ENCODE measurements at regions not wholly inside any gene's neighbourhood (a gene's known extent, or its start where the extent isn't known, plus 50 kb on each side); places are given as distances from the start of the nearest gene placed in this dataset.

DNA sequence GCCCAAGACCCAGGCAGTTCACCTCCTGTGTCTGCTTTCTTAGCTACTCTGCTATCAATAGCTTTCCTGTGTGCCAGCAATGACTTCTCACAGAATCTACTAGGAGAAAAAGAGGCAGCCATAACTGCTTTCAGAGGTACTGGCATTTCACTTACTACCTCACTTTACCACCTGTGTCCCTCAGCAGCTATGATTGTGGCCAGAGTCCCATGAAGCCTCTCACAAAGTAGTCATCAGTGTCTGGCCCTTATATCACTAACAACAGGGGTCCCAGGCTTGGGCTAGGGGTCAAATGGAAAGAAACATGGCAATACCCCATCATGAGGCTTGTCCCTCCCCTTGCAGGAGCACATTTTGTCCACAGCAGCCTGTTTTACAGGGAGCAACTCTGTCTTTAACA, 62.7 kb upstream of the EPS8L3 start:
- no peak for ATAC-seq

DNA sequence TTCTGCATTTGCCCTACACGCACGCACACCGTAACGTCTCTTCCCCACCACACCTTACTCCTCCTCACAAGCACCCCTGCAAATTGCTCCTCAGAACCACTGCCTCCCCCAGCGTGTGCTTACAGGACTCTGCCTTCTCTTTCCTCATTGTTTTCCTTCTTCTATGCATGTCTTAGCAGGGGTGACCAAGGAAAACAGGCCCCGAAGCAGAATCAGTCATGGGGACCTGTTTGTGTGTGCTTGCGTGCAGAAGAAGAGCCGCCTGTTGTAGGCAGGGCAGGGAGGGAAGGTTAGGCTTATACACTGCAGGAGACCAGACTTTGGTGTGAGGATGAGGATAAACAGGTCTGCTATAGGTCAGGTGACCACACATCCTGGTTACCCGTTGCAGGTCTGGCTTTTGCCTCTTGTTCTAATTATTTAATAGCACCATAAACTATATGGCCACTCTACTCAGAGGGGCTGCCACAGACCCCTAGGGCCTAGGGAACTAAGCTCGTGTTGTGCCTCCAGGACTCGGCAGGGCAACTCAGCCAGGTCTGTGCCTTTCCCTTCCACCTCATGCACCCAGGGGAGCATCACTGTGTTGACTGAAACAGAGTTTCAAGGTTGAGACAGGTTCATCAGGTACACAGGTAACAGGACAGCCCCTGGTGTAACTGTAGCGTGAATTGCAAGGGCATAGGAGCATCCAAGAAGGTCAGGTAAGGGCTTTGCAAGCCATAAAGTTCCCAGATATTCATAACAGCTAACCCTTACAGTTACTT, 60.8 kb upstream of the EPS8L3 start:
- ATAC-seq = peak; percentile 6

DNA sequence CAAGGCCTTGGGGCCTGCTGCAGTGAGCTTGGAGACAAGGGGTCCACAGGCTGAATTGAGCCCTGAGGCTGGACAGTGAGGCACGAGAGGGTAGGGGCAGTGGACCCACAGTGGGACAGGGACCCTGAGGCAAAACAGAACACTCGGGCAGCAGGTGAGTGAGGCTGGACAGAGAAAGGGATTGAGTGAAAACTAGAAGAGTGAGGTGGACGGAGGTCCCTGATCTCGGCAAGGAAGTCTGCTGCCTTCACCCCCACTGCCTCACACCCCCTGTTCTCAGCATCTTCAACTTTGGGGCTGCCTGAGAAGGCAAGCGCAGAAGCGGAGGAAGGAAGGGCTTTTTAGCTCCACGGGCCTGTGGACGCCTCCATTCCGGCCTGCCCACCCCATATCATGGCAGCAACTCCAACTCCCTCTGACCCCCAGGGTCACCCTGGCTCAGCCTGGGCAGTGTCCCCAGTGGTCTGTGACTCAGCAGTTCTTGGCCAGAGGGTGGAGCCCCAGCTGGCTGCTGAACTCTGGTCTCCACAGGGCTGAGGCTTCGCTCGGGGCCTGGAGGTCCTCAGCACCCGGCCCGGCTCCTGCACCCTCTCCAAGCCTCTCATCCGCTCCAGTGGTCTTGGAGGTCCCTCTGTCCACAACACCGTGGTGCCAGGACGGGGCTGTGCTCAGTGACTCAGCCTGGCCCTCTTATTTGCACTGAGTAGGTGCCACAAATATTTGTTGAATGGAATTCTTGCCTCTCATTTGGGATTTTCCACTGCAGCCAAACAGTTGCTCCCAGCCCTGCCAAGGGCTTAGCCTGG, 60.0 kb upstream of the EPS8L3 start:
- no peak for ATAC-seq

DNA sequence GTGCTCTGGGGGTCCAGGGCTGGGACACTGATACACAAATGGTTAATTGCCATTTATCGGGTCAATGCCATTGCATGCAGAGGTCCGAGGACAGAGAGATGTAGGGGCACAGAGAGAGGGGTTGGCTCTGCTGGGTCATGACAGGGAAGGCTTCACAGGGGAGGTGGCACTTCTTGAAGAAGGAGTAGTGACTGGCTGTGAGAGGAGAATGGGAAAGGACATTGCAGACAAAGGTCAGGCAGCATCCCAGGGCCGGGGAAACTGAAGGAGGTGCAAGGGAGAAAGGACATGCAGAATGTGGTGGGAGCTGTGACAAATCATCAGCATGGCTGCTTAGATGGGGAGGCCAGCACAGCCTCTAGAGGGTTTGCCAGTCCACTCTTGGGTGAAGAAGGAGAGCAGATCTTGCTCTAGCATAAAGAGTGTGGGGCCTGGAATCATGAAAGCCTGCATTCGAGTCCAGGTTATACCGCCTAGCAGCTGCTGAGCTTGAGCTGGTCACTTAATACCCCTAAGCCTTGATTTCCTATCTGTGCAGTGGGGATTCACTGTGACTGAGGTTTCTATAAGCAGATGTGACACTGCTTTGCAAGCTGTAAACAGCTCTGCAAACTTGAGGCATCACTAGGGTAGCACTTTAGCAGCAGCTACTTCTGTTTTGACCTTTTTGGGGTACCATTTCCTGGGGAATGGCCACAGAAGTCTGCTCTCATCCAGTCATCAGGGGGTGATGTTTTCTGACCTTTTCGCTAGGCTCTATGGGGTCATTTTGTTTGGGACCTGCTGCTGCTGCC, 59.2 kb upstream of the EPS8L3 start:
- no peak for ATAC-seq

DNA sequence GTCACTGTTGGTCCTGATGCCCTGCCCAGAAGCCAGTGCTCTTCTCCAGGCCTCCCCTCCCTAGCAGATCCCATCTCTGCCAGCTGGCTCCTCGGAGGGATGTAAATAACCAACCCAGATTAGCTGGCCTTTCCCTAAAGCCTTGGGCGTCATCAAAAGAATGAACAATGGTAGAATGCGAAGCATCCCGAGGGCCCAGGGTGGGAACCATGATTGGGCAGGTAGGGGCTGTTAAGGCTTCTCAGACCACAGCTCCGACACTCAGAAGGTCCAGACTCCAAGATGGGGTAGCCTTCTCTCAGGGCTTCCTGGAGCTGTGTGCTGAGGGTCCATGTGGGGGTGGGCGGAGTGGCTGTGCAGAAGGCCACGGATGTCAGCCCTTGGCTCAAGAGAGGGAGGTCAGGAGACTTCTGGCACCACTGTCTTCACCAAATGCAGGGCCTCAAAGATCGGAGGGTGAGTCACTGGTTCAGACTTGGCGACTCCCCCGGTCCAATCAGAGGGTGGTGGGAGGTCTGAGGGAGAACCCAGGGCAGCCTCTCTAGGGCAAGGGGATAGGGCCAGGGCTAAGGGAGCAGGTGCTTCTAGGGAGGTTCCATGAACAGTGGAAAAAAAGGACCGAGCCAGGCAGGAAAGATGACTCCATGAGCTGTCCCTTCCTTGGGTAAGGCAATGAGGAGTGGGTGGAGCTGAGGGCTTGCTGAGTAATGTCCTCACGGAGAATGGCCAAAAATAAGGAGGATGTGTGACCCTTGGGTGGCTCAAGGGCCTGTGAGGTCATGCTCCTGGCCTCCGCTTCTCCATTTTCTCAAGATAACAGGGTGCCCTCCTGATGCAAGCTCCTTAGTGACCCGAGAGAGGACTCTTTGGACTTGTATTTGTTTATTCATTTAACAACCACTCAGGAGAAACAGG, 58.4 kb upstream of the EPS8L3 start:
- peak; percentile 48 for ATAC-seq

DNA sequence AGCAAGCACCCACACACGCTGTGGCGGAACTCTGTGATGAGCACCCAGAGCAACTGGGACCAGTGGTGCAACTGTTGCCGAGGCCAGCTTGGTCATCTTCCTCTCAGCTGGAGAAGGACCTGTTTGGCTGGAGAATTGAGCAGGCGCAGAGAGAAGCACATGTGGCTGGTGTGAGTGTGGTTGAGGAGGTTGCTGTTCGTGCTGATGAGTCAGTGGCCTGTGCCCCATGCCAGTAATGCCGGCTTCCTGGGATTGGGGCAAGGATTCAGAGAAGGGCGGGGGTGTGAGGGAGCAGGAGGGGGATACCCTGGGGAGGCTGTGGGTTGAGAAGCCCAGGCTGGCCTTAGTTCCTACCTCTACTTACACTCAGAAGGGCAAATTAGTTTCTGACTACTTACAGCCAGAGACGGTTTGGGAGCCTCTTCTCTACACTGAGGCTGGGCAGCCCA, 57.5 kb upstream of the EPS8L3 start:
- peak; percentile 86 for ATAC-seq

DNA sequence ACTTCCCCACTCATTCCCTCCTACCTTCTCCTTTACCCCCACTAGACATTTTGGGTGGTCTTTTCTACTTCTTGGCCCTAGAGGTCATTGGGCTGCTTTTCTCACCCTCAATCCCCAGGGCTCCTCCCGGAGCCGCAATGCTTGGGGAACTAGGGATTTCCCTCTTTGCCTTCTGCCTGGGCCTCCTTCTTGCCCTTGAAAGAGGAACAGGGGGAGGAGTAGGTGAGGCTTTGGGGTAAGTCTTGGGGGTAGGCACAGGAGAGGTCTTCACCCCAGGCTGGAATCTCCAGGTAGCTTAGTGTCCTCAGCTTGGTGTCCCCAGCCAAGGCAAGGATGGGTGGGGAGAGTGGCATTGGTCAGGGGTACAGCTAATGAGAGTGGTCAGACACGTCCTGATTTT, 56.2 kb upstream of the EPS8L3 start:
- no peak for ATAC-seq

DNA sequence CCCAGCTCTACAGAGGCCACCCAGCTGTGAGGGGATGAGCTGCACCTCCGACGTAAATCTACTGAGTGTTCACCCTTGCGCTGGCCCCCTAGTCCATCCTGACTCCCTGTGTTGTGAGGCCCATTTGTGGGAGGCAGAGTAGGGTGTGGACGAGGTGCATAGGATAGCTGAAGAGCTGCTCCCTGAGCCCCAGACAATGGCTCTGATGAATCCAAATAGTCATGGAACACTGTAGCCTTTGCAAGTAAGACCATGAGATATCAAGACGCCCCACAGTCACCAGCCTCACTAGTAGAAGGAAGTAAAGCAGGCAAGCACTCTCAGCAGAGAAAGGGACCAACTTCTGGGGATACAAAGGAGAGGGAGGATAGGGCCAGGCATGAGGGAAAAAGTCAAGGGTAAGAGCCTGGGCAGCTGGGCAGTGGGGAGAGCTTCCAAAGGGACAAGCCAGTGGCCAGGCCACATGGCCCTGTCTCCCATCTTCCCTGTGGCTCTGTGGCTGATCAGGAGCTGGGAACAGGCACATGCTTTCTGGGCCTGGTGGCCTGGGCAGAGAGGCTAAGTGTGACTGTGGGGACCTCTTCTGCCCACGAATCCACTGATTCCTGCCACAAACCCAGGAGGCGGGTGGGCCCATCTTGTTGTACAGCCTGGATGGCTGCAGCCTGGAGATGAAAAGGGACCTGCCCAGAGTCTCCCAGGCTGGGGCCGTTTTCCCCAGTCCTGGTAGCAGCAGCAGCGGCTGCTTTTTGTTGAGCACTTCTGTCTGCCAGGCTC, 55.5 kb upstream of the EPS8L3 start:
- ATAC-seq = no peak

DNA sequence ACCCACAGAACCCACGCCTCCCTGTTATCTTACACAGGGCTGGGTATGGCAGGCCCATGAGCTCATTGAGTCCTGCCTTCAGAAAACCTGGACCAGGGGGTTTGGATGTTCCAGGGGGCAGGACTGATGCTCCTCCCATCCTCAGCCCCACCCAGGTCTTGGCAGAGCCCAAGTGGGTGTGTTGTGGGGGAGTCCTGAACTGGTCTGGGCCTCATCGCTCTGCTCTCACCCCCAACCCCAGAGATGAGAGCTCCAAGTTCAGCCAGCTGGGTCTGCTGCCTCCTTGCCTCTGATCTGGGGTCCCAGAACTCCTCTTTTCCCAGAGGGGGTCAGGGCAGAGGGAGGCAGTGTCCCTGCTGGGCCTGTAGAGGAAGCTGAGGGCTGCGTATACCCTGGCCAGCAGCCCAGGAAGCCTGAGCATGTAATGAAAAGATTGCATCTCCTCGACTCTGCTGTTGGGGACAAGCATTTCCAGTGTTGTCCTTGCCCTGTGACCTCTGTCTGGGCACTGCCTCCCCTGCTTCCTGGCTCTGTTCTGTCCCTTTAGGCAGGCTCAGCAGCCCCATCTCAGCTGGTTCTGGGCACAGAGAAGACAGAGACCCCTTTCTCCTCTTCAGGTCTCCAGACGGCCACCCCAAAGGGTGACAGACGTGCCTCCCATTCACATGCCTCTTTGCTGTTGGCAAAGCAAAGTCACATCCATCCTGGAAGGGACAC, 54.7 kb upstream of the EPS8L3 start:
- no peak for ATAC-seq

DNA sequence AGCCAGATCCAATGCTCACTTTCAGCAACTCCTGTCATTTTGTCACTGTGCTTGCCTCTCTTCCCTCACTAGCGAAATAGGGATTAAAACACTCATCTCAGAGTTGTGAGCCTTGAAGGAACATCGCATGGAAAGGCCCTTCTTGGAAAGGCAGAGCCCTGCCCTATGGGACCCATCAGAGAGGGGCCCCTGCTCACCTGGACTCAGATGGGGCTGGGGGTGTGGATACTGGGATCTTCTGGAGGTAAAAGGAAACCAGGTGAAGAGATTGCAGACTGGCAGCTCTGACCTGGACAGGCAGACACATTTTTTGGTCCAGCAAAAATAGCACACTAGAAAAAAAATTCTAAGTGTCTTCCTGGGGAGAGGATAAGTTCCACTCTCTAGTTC, 54.2 kb upstream of the EPS8L3 start:
- no peak for ATAC-seq

DNA sequence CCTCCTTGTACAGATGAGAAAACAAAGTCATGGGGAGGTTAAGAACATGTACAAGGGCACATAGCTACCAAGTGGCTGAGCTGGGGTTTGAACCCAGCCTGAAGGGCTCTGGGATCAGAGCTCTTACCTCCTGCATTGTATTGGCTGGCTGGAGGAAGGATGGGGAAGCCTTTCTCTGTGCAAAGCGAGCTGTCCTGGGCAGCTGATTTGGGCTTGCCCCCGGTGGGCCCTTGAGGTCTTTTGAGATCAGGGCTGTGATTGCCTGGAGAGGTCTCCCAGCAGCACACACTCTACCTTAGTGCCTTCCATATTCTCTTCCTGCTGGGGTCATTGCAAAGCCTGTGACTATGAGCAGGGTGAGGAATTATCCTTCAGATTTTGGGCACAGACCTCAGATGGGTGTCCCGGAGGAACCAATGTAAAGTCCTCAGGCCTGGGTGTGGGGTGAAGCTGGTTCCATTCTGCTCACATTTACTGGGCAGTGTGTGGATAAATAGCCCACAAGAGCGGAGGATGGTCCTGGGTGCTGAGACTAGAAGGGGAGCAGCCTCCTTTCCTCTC, 53.3 kb upstream of the EPS8L3 start:
- no peak for ATAC-seq

DNA sequence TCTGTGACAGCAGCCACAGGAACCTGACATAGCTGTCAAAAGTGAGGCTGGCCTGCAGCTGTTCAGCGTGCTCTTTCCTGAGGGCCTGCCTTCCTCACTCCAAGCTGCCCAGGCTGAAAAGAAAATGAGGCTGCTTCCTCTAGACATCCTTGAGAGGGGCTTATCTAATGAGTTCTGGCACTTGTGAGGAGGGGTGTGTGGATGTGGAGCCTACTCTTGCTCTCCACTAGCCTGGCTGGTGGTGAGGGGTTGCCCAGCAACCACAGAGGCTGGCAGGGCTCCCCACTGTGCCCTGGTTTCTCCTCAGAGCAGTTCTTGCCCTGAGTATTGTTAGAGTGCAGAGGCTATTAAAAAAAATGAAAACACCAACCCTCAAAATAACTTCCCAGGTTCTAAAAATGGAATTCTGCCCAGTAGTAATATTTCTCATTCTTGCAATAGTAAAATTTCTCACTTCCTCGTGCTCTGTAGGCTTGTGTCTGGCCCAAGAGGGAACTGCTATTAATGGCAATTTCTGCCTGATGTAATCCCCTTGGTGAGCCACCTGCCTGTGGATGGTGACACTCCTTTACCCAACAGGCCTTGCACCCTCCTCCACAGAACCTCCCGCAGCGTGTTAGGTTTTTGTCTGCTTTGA, 52.6 kb upstream of the EPS8L3 start:
- no peak for ATAC-seq

DNA sequence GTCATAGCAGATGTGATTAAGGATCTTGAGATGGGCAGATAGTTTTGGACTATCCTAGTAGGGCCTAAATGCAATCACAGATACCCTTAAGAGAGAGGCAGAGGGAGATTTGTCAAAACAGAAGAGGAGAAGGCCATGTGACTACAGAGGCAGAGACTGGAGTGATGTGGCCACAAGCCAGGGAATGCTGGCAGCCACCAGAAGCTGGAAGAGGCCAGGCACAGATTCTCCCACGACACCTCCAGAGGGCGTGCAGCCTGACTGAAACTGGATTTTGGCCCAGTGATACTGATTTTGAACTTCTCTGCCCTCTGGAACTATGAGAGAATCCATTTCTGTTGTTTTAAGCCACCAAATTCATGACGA, 52.1 kb upstream of the EPS8L3 start:
- ATAC-seq = peak; percentile 29

DNA sequence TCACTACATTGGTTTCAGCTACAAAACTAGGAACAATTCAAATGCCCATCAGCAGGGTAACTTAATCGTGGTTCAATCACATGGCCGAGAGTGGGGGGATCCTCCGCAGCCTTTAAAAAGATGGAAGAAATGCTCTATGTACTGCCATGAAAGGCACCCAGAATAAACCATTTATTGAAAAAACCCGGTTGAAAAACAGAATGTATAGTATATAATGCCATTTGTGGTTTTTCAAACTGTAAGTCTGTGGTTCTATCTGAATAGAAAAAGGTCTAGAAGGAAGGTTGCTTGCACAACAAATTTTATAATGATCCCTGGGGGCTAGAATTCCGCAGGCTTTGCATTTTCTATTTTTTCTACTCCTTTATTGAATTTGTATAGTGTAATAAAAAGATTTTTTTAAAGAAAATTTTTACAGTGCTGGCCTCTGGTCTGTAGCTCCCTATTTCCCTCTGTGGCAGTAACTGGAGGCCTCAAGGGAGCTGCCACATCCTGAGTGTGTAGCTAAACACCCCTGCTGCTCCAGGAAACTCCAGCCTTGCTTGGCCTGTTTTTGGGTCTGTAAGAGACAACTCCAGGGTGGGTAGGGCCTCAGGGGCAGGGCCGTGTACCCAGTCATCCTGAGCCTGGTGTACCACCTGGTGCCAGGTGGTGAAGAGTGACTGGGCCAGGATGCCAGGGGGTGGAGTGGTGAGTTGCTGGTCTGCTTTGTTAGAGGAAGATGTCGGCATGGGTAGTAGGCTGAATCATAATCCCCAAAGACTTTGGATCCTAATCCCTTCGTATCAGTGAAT, 51.5 kb upstream of the EPS8L3 start:
- ATAC-seq = peak; percentile 83

DNA sequence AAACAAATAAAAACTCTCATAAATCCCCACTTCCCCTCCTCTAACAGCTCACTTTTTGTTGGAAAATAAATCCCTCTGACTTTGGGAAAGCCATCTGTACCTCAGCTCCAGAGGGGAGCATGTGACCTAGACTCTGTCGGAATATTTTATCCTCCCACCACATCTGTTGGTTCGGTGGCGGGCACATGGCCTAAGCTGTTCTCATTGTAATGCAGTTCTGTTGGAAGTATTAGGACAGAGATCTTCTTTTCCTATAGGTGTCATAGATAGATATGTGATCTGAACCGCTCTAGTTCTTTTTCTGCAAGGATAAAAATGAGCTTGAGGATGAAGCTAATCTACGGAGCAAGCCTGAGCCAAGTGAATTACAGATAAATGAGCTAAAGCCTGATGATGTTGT, 50.5 kb upstream of the EPS8L3 start:
- no peak for ATAC-seq

Measured in esophagus mucosa (tissue), 1 donor.